Forelimb muscle (tissue), 1 donor: ENCODE measurements at regions not wholly inside any gene's neighbourhood (a gene's known extent, or its start where the extent isn't known, plus 50 kb on each side); places are given as distances from the start of the nearest gene placed in this dataset.

ENCODE experiments used
- DNase-seq: peaks from one replicate; pipeline ENCODE4 v3.0.0-alpha.2; 2013; ENCODE audit warnings: low read depth

- DNase-seq: no peak
These were observed 297.8 kb upstream of the AZI2 start for GRCh38 chr3:28646435-28646834.

DNA sequence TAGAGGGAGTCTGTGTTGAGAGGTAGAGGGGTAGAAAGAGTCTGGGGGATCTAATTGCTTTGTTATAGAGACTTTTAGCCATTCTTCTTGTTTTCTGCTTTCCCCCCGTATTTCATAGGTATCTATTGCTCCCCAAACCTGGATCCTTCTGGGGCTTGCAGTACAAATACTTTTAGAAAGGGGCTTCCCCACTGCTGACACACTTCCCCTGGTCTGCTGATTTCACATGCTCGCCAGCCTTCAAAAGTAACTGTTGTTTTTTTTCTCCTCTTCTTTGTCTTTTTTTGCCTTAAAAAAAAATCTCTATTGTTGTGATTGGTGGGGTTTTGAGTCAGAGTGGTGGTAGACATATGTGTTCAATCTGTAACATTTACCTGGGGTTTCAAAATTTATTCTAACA is 300.6 kb upstream of the AZI2 start:
- no peak for DNase-seq

GRCh38 chr3:28651159-28651558 is 302.5 kb upstream of the AZI2 start:
- no peak for DNase-seq

GRCh38 chr3:28664123-28664522 is 315.5 kb upstream of the AZI2 start:
- no peak for DNase-seq

DNA sequence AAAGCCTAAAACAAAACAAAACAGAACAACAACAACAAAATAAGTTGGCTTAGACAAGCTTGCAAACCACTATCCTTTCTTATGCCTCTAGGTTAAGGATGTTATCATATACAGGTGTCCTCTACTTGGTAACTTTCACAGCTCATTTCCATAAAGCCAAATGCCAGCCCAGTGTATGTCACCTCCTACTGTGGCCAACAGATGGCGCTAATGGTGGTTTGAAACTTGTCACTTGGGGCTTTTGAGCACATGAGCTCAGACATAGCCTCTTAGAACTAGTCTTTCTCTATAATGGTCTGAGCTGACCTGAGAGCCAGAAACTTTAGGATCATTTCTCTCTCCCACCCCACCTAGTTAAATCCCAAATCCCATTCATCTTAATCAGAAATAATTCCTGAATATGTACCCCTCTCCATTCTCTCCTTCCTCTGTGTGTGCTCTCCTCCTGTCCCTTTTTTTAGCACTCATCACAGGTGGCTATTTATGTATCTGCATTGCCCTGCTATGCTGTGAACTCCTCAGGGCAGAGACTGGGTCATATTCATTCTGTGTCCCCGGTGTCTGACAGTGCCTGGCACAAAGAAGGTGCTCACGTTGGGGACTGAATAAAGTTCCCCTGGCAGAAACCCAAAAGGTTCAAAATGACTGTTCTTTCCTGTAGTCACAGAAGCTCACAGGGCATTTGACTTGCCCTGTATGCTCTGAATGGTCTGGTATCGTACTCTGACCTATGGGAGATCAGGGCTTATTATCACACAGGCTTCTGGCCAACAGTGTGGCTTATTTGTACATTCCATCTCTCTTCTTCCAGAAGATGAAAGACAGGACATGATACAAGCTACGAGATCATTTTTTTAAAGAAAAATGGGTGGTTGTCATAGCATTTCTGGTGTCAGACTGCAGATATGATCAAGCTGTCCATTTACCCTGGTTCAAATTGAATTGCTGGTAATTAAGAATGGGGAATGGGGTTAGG is 319.3 kb upstream of the AZI2 start:
- DNase-seq: no peak

- no peak for DNase-seq
These were observed 321.2 kb upstream of the AZI2 start for GRCh38 chr3:28669870-28670269.

DNA sequence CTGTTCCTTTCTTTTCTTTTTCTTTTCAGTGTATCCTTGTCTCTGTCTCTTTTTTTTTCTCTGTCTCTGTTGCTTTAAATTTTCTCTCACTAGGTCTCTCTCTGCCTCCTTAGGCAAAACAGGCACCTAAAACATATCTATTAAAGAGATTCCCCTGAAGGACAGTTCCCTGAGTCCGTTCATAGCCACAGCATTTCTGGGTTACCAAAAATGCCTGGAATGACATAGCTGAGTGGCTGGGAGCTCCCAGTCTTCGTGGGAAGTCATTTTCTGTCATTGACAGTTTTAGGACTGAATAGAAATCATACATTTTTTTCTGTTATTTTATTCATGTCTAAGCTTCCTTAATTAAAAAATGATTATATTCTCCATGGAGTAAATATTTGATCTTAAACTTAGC is 323.8 kb upstream of the AZI2 start:
- DNase-seq: no peak

GRCh38 chr3:28673446-28673845 is 324.8 kb upstream of the AZI2 start:
- DNase-seq: no peak

DNA sequence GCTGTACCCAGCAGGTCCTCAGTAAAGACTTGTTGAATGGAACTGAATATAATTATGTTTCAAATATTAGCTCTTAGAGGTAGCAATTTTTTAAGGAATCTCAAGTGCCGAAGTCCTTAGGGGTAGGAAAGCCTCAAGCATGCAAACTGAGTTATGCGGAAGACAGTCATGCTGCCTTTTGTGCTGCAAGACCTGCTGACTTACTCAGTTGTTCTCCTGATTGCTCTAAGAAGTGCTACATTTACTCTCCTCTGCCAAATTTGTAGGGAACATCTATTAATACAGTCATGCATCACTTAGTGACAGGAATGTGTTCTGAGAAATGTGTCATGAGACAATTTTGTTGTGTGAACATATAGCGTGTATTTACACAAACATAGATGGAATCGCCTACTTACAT is 325.6 kb upstream of the AZI2 start:
- DNase-seq: no peak

DNA sequence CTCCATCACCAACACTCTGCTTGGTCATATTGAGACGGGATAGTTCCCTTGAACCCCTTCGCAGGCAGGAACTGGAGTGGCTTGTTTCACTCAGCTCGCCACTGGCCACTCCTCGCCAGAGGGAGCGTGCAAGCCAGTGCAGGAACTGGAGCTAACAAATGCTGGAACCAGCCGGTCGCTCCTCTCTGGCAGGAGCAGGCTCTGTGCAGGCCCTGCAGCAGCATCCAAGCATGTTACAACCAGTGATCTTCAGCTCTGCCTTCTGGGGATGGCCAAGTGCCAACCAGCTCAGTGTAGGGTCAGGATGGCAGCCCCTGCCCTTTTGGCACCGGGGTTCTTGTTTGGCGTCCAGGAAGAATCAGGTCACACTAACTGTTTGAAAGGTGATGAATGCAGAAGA is 329.0 kb upstream of the AZI2 start:
- DNase-seq: no peak

DNA sequence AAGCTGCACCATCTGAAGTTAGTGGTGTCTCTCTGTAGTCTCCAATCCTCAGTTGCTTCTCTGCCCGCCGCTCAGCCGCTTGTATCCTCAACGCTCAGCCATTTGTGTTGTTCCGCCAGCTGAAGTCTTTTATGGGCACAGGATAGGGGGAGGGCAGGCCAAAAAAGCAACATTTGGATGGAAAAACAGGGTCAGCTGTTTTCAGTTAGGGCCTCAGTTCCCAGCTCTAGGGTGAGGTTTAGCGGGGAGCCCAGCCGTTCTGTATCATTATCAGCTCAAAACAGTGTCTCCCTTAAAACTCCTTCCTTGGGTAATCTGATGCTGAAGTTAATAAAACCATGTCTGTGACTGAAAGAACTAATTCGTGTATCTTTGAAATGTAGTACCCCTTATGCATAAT is 329.5 kb upstream of the AZI2 start:
- DNase-seq: no peak

DNA sequence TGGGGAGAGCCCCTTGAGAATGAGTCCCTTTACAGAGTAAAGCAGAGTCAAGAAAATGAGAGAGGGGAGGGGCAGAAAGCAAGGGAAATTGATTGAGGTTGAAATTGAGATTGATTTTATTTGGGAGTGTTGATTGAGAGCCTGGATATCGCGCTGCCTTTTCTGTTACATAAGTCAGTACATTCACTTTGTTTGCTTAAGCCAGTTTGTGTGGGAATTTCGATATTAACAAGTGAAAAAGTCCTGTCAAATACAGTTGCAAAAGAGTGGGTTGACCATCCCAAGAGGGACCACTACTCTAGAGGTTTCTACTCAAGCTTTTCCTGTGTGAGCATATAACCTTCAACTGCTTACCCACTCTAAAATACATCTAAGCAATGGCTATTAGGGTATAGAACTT is 331.4 kb upstream of the AZI2 start:
- DNase-seq: no peak

GRCh38 chr3:28682121-28682520 is 333.5 kb upstream of the AZI2 start:
- DNase-seq: no peak

DNA sequence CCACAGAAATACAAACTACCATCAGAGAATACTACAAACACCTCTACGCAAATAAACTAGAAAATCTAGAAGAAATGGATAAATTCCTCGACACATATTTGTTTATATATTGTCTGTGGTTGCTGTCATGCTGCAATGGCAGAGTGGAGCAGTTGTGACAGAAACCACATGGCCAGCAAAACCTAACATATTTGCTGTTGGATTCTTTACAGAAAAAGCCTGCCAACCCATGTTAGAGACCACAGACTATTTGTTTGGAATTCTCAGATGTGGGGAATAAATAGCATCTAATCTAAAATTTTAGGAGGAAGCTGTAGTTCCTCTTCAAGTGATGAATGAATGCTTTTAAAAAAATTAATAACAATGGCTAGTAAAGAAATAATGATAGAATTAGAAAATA is 341.6 kb upstream of the AZI2 start:
- DNase-seq: no peak

- DNase-seq: no peak
These were observed 350.1 kb upstream of the AZI2 start for GRCh38 chr3:28698706-28699105.

- no peak for DNase-seq
These were observed 350.7 kb upstream of the AZI2 start for GRCh38 chr3:28699283-28699682.

GRCh38 chr3:28700728-28701127 is 352.1 kb upstream of the AZI2 start:
- no peak for DNase-seq

- no peak for DNase-seq
These were observed 355.2 kb upstream of the AZI2 start for GRCh38 chr3:28703843-28704242.

DNA sequence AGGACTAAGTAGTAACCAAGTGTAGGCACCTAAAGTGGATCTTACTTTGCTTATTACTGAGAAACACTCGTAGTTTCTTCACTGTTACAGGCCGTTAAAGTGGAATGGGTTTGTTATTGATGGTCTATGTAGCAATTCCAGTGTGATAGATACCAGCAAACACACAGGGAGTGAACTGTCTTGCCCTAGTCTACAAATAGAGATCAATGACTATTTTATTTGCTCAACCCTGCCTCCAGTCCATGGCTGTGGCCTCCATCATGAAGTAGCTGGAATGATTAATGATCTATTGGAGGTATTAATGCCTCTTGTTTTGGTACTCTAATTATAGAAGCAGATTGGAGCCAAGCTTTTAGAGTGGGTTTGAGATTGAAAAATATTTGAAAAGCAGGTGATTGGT is 362.7 kb upstream of the AZI2 start:
- DNase-seq: no peak

GRCh38 chr3:28716939-28717338 is 368.3 kb upstream of the AZI2 start:
- DNase-seq: no peak

DNA sequence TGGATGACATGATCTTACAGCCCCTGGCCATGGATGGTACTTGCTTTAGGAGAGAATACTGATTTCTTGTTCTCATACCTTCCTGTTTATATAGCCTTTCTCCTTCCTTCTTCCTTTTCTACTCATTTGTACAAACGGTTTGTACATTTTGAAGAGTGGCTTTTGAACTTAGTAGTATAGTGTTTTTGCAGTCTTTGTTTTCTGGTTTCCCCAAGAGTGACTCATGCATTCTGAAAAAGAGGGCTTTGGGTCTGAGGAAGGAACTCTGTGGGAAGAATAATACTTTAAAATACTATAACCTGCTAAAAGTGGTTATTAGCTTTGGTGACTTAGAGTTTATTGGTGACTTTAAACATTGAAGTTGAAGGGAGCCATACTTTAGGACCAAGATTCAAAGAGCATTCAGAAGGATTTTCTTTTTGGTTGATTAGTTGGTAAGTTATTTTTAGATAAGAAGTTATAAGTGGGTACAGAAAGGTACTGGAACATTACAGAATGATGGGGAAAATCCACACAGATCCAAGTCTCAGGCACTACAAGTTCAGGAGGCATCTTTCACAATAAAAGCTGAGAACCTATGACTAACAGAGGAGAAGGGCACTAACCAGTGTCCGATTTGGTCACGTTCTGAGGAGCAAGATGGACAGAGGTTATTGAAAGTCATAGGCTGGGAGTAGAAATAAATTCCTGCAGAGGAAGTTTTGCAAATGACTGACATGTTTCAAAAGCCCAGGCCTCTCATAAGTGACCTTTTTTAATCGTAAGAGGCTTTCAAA is 369.6 kb upstream of the AZI2 start:
- no peak for DNase-seq

- DNase-seq: no peak
These were observed 378.2 kb upstream of the AZI2 start for GRCh38 chr3:28726840-28727239.

DNA sequence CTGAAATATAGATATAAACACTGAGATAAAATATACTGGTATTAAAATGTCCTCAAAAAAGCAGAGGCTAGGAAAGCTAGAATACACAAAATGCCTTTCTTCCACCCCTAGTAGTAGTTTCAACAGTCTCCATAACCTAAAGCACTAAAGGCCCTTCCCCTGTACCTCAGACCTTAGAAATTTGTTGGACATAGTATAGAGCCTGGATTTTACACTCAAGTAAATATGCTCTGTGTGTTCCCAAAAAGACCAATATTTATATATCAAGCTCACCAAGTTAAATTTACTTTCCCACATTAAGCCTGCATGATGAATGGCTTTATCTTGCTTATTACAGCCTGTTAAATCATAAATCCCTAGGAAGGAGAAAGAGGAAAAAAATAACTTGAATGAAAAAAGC is 378.7 kb upstream of the AZI2 start:
- no peak for DNase-seq
